22Rv1 (cell line): ENCODE measurements at regions not wholly inside any gene's neighbourhood (a gene's known extent, or its start where the extent isn't known, plus 50 kb on each side); places are given as distances from the start of the nearest gene placed in this dataset.

ENCODE experiments used
- CTCF ChIP-seq: fragments of 450-650 bp; IDR thresholded peaks from 2 replicates; pipeline ENCODE4 v1.5.1; 2017; ENCODE audit warnings: mild to moderate bottlenecking
- ZFX ChIP-seq: fragments of 450-650 bp; IDR thresholded peaks from 2 replicates; pipeline ENCODE4 v1.6.1; 2017; ENCODE audit warnings: antibody characterized with exemption, borderline replicate concordance

- TF ChIP-seq CTCF (no peak), ZFX (no peak)
These were observed 64.2 kb upstream of the MEOX2 start for GRCh38 chr7:15750727-15751126.
